T-helper 2 cell treated with Interferon-gamma antibody and Interleukin-4, amounts not matched to agents 100 ng/mL and 5 ng/mL, for 36 hours (primary cell): ENCODE measurements at regions not wholly inside any gene's neighbourhood (a gene's known extent, or its start where the extent isn't known, plus 50 kb on each side); places are given as distances from the start of the nearest gene placed in this dataset.
"Not testable (repeated sequence)": the region's sequence is repeated elsewhere in the genome, so short reads cannot be mapped to it uniquely, and the experiment has no call there.

ENCODE experiments used
- intact Hi-C: fragments of 100-400 bp; cut with micrococcal nuclease; formaldehyde crosslinking; loops from one replicate; pipeline ENCODE4 v1.15.1; 2023

GRCh38 chr10:62694537-62695126 lies 109.9 kb upstream of the ADO start:
- intact Hi-C loops, result no loop called here

DNA sequence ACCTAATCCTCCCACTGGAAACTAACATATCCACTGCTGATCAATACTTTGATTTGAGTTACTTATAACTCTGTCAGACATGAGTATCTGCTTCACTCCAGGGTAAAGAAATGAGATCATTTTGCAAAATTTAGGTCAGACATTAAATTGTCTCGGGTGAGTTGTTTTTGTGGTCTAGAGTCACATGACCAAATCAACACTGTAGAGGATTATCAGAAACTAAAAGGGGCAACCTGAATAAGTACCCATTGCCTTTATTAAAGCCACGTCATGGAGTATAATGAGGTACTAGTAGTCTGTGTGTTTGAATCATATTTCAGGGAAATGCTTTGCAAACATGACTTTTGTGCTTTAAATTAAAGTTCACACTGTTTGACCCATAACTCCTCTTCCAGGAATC lies 107.7 kb upstream of the ADO start:
- intact Hi-C loops, result no loop called here

- intact Hi-C loops, result no loop called here
Measured at GRCh38 chr10:62699148-62699547, 105.4 kb upstream of the ADO start.

- intact Hi-C loops, result not testable (repeated sequence)
Measured at GRCh38 chr10:62704121-62704520, 100.4 kb upstream of the ADO start.

GRCh38 chr10:62705789-62706188 lies 98.7 kb upstream of the ADO start:
- intact Hi-C loops, result no loop called here

DNA sequence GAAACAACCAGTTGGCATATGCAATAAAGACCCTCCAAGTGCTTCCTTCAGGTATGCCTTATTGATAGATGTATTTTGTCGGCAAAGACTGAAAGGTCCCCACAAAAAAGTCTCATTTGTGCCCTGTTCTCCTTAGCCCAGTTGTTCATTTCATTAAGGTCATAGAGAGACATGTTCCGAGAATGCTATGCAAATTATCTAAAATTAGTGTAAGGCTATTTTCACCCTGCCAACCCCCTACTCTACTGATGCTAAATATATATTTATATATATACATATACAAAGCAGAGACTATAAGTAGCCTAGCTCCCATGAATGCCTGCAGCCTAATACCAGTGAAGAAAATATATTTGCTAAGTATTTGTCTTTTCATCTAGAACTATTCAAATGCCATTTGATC lies 96.7 kb upstream of the ADO start:
- intact Hi-C loops, result no loop called here

DNA sequence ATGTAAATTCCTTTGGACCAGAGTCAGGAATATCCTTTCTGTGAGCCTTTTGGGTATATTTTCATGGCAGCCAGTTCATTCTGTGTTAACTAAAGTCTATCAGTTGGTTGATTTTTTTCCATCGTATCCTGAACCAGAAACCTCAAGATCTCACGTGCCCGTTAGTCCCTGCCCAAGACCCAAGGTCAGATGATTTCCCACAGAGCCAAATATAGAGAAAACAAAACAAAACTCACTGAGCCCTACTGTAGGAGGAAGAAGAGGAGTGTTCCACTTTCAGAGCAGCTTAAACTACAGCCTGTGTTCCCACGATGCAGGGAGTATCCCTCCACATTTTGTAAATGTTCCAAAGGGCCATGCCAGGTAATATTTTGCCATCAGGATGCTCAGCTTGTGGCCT lies 96.0 kb upstream of the ADO start:
- intact Hi-C loops, result no loop called here

- intact Hi-C loops, result no loop called here
Measured at GRCh38 chr10:62709200-62709599, 95.3 kb upstream of the ADO start.

- intact Hi-C loops, result no loop called here
Measured at GRCh38 chr10:62710182-62710581, 94.3 kb upstream of the ADO start.

DNA sequence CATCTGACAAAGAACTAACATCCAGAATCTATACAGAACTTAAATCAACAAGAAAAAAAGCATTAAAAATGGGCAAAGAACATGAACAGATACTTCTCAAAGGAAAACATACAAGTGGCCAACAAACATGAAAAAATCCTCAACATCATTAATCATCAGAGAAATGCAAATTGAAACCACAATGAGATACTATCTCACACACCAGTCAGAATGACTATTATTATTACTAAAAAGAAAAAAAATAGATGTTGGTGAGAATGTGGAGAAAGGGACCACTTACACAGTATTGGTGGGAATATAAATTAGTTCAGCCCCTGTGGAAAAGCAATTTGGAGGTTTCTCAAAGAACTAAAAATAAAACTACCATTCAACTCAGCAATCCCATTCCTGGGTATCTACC lies 89.1 kb upstream of the ADO start:
- intact Hi-C loops, result no loop called here

DNA sequence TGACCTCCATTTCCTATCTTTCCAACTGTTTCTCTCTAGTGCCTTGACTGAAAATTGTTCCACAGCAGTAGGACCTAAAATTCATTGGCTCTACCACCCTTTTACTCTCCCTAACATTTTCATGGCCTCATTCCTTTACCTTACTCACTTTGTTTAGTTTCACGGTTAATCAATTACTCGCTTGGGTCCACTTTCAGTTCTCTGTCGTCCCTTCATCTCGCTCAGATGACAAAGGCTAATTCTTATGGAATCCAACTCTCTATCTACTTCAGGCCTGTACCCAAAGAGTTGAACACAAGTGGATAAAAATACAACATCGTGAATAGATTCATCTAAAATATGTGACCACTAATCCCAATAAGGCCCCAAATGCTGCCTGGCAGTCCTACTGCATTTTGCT lies 85.9 kb upstream of the ADO start:
- intact Hi-C loops, result no loop called here

DNA sequence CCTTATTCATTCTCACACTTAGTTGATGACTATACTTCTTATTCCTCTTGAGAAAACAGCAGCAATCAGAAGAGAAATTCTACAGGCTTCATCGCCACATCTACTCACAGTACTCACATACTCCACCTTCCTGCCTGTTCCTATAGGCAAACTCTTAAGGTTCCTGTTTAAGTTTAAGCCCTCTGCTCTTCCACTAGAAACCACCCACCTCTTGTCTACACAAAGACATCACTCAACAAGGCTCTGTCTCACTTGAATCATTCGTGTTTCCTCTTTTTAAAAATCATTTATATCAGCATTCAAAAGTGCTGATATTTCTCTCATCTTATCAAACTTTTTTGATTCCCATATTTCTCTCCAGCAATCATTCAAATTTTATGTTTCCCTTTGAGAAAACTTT lies 85.5 kb upstream of the ADO start:
- intact Hi-C loops, result no loop called here

- intact Hi-C loops, result no loop called here
Measured at GRCh38 chr10:62721687-62722086, 82.8 kb upstream of the ADO start.

- intact Hi-C loops, result no loop called here
Measured at GRCh38 chr10:62723375-62723774, 81.1 kb upstream of the ADO start.

GRCh38 chr10:62724465-62724864 lies 80.1 kb upstream of the ADO start:
- intact Hi-C loops, result no loop called here

DNA sequence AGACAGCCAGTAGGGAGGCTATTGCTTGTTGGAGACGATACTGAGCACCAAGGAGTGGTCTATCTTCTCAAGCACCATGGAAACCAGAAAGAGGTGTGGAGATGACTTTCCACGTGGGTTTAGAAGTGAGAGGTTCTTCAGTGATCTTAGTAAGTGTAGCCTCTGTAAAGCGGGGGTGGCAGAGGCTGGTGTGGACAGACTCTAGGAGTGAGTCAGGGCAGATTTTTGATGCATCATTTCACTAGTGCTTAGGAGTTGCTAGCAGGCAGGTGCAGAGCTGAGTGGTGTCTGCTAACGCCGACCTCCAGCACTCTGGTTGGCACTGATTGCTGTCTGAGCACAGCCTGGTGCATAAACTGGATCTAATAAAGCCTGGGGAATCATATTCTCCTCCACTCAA lies 78.4 kb upstream of the ADO start:
- intact Hi-C loops, result no loop called here

DNA sequence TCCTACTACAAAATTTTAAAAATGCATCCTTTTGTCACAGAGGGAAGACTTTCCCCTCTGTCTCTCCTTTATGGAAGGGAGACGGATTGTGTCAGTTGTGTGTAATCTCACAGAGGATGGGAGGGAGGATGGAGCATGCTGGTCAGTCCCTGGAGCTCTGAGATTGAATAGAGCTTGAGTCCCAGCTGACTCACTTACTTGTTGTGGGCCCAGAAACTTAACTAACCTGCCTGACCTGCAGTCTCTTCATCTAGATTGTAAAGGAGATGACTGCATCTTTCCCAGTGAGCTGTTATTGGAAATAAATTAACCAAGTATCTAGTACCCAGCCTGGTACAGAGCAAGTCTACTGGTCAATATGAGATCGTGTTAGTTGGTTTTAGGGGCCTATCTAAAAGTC lies 77.9 kb upstream of the ADO start:
- intact Hi-C loops, result no loop called here

- intact Hi-C loops, result no loop called here
Measured at GRCh38 chr10:62727934-62728333, 76.6 kb upstream of the ADO start.

DNA sequence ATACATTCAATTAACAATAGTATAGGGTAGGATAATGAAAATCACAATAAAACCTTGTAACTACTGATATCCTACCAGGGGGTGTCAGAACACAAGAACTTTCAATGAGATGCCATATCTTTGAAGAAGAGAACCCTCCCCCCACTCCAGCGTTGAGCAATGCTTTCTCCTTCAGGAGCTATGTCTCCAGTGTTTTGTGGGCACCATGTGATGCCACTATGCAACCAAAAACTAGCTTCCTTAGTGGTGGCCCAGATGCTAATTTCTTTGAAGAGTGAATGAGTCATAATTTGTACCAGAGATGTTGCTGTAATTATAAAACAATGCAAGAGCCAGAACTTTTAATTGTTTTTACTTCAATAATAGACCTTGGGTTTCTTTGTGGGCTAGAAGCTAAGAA lies 76.0 kb upstream of the ADO start:
- intact Hi-C loops, result no loop called here

DNA sequence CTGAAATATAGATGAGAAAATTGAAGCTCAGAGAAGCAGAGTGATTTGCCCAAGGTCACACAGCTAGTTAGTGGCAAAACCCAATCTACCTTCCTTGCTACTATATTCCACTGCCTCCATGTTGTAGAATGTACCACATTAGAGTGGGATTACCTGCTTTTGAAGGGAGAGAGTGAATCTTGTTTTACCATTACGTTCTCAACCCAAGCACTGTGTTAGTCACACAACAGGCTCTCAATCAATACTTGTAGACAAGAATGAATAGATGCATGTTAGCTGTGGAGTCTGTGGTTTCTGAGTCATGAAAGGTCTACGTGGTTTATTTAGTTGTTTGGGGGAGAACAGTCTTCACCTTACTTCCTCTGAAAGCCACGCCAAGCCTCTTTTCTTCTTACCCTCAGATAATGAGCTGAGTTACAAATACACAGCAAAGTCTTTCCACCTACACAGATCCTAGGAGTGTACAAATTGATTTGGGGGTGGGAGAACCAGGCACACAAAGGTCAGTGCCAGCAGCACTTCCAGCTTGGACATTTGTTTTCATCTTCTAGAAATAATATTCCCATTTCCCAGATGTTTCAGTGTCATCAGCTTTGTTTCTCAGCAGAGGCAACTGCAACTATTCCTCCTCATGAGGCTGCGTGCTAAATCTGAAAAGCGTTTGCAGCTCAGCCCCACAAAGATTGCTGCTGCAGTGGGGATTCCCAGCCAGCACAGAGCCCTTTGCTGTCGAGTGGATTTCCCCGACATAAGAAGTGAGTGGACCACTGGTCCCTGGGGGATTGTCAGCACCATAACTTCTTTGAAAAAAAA lies 71.5 kb upstream of the ADO start:
- intact Hi-C loops, result loop anchor here (1.0 to 10.0 kb wide), 14 partner anchors 46 to 1446 kb away; partner anchors contain the start of genes ADO, ARID5B, EGR2 and NRBF2

GRCh38 chr10:62733654-62734293 lies 70.7 kb upstream of the ADO start:
- intact Hi-C loops, result loop anchor here (1.0 to 10.0 kb wide), 14 partner anchors 45 to 1446 kb away; partner anchors contain the start of genes ADO, ARID5B, EGR2 and NRBF2

DNA sequence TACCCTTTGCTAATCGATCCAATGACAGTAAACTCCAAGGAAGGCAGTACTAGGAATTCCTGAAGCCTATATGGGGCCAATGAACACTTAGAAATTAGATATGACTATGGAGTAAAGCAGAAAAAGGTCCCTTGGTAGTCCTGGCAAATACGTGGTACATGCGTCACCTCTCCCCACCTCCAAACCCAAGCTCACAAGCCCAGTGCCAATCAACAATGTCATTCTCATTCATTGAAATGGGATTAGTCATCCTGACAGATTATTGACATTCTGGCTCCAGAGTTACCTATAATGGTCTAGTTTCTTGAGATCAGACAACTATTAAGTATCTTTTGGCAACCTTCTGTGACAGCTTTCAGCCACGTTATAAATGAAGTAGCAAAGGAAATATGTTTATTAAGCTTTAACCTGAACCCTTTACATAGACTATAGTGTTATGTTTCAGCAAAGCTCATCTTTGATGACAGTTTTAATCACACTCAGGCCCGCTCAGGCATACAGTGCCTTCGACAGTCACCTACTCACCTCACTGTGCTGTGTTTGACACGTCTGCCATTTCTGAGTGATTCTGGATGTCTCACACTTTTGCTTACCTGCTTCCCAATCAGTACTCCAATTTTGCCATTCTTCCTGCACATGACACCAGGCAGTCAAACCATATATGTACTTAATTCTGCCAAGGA lies 69.6 kb upstream of the ADO start:
- intact Hi-C loops, result loop anchor here (5.0 to 10.0 kb wide), 6 partner anchors 123 to 1448 kb away; partner anchors contain the start of genes ARID5B and REEP3
